OCI-LY7 (cell line): ENCODE measurements at regions not wholly inside any gene's neighbourhood (a gene's known extent, or its start where the extent isn't known, plus 50 kb on each side); places are given as distances from the start of the nearest gene placed in this dataset.

Experiments
- CTCF ChIP-seq: fragments of 200-600 bp; sonication (generic); conservative IDR thresholded peaks from 2 replicates; pipeline ENCODE4 v1.5.1; 2014; ENCODE audit warnings: mild to moderate bottlenecking, antibody characterized with exemption, low read length, moderate library complexity, mixed read lengths
- EZH2phosphoT487 ChIP-seq: fragments of 200-600 bp; sonication (generic); IDR thresholded peaks from 2 replicates; pipeline ENCODE4 v1.6.1; 2018; ENCODE audit warnings: low read depth, borderline replicate concordance, mild to moderate bottlenecking, mixed run types, antibody characterized with exemption, low read length, moderate library complexity, mixed read lengths

GRCh38 chr13:111893607-111894443, 173.1 kb upstream of the SOX1 start:
- TF ChIP-seq CTCF (no peak), EZH2phosphoT487 (no peak)
